Activated CD4-positive, alpha-beta T cell treated with anti-CD3 and anti-CD28 coated beads, Interleukin-2, amount 10 ng/mL, durations not matched to agents 24 days and 14 days (primary cell): ENCODE measurements at regions not wholly inside any gene's neighbourhood (a gene's known extent, or its start where the extent isn't known, plus 50 kb on each side); places are given as distances from the start of the nearest gene placed in this dataset.
A peak's percentile ranks its signal among the peaks of the same experiment; 100 is the strongest.
"Not testable (repeated sequence)": the region's sequence is repeated elsewhere in the genome, so short reads cannot be mapped to it uniquely, and the experiment has no call there.

ENCODE experiments used
- DNase-seq: peaks from one replicate; pipeline ENCODE4 v3.0.0; 2022
- H3K27ac Mint-ChIP-seq: one replicate; pipeline ENCODE4 v1.8.0; 2022; ENCODE audit warnings: mild to moderate bottlenecking, mixed read lengths
- H3K27me3 Mint-ChIP-seq: one replicate; pipeline ENCODE4 v1.8.0; 2022; ENCODE audit warnings: mixed read lengths
- H3K36me3 Mint-ChIP-seq: one replicate; pipeline ENCODE4 v1.8.0; 2022; ENCODE audit warnings: low read depth, mild to moderate bottlenecking, mixed read lengths
- H3K4me1 Mint-ChIP-seq: one replicate; pipeline ENCODE4 v1.8.0; 2021; ENCODE audit warnings: mixed read lengths
- H3K4me3 Mint-ChIP-seq: one replicate; pipeline ENCODE4 v1.8.0; 2022; ENCODE audit warnings: mild to moderate bottlenecking, moderate library complexity, mixed read lengths
- H3K9me3 Mint-ChIP-seq: one replicate; pipeline ENCODE4 v1.8.0; 2021; ENCODE audit warnings: mixed read lengths
- intact Hi-C: fragments of 100-400 bp; cut with micrococcal nuclease; formaldehyde crosslinking; loops from one replicate; pipeline ENCODE4 v1.15.1; 2023

GRCh38 chr1:221262677-221263076 lies 383.4 kb downstream of the HLX start:
- H3K27ac Mint-ChIP-seq, H3K36me3 Mint-ChIP-seq, H3K4me1 Mint-ChIP-seq, H3K4me3 Mint-ChIP-seq, DNase-seq, H3K9me3 Mint-ChIP-seq, intact Hi-C loops, H3K27me3 Mint-ChIP-seq: not testable (repeated sequence)

- intact Hi-C loops: loop anchor here (2.0 kb wide), 1 partner anchor 171 kb away; no protein-coding TSS in a partner anchor
- H3K27me3 Mint-ChIP-seq: peaks cover 2% of the 10 kb centered on the region
- H3K4me1 Mint-ChIP-seq: no peaks in the 10 kb centered on the region
- no peak overlapping the region for H3K4me3 Mint-ChIP-seq
- H3K9me3 Mint-ChIP-seq: peaks cover 5% of the 10 kb centered on the region
- H3K36me3 Mint-ChIP-seq: no peaks in the 10 kb centered on the region
- DNase-seq: peak; percentile 79
- no peak overlapping the region for H3K27ac Mint-ChIP-seq
Observed at GRCh38 chr1:221263831-221264767, 384.9 kb downstream of the HLX start.

GRCh38 chr1:221264848-221265247 lies 385.6 kb downstream of the HLX start:
- Mint-ChIP-seq H3K4me1 (no peaks in the 10 kb centered on the region), H3K36me3 (no peaks in the 10 kb centered on the region), H3K27me3 (peaks cover 2% of the 10 kb centered on the region), H3K4me3 (no peak overlapping the region), H3K9me3 (peaks cover 5% of the 10 kb centered on the region), H3K27ac (no peak overlapping the region)
- DNase-seq: no peak
- intact Hi-C loops: loop anchor here (2.0 kb wide), 1 partner anchor 170 kb away; no protein-coding TSS in a partner anchor

GRCh38 chr1:221268295-221268694 lies 389.1 kb downstream of the HLX start:
- Mint-ChIP-seq H3K9me3 (no peaks in the 10 kb centered on the region), H3K36me3 (no peaks in the 10 kb centered on the region), H3K4me3 (no peak overlapping the region), H3K27me3 (peaks cover 4% of the 10 kb centered on the region), H3K4me1 (no peaks in the 10 kb centered on the region), H3K27ac (no peak overlapping the region)
- intact Hi-C loops: no loop called here
- no peak for DNase-seq

- Mint-ChIP-seq H3K4me1 (no peaks in the 10 kb centered on the region), H3K36me3 (no peaks in the 10 kb centered on the region), H3K27me3 (peaks cover 4% of the 10 kb centered on the region), H3K9me3 (no peaks in the 10 kb centered on the region), H3K4me3 (no peak overlapping the region), H3K27ac (no peak overlapping the region)
- no peak for DNase-seq
- intact Hi-C loops: no loop called here
Observed at GRCh38 chr1:221271701-221272100, 392.5 kb downstream of the HLX start.

- no peak overlapping the region for H3K4me3 Mint-ChIP-seq
- H3K9me3 Mint-ChIP-seq: no peaks in the 10 kb centered on the region
- intact Hi-C loops: no loop called here
- no peaks in the 10 kb centered on the region for H3K36me3 Mint-ChIP-seq
- no peak overlapping the region for H3K27ac Mint-ChIP-seq
- H3K27me3 Mint-ChIP-seq: peaks cover 2% of the 10 kb centered on the region
- no peak for DNase-seq
- no peaks in the 10 kb centered on the region for H3K4me1 Mint-ChIP-seq
Observed at GRCh38 chr1:221272940-221273339, 393.7 kb downstream of the HLX start.

DNA sequence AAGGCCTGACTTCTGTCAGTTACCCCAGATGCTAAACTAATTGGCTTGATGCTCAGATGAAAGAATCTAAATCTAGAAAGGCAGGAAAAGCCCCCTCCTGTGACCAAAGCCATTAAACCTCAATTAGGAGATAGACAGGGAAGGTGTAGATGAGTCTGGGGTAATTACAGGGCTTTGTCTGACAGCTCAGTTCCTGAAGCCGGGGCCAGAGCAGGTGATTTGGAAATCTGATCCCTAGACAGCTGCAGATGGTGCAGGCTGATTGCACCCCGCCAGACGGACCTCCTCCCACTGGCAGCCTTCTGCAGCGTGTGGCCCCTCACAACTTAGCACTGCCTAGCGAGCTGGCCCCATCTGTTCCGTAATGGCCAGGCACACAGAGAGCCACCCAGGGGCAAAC lies 395.1 kb downstream of the HLX start:
- Mint-ChIP-seq H3K27ac (no peak overlapping the region), H3K36me3 (no peaks in the 10 kb centered on the region), H3K9me3 (no peaks in the 10 kb centered on the region), H3K27me3 (peaks cover 2% of the 10 kb centered on the region), H3K4me1 (no peaks in the 10 kb centered on the region), H3K4me3 (no peak overlapping the region)
- intact Hi-C loops: no loop called here
- DNase-seq: no peak

GRCh38 chr1:221276896-221277409 lies 397.7 kb downstream of the HLX start:
- no peak for DNase-seq
- Mint-ChIP-seq H3K27me3 (no peaks in the 10 kb centered on the region), H3K36me3 (no peaks in the 10 kb centered on the region), H3K4me1 (no peaks in the 10 kb centered on the region), H3K4me3 (no peak overlapping the region), H3K9me3 (no peaks in the 10 kb centered on the region), H3K27ac (no peak overlapping the region)
- intact Hi-C loops: no loop called here

- Mint-ChIP-seq H3K36me3 (no peaks in the 10 kb centered on the region), H3K27ac (no peak overlapping the region), H3K4me1 (no peaks in the 10 kb centered on the region), H3K9me3 (no peaks in the 10 kb centered on the region), H3K27me3 (no peaks in the 10 kb centered on the region), H3K4me3 (no peak overlapping the region)
- intact Hi-C loops: no loop called here
- no peak for DNase-seq
Observed at GRCh38 chr1:221279146-221279545, 399.9 kb downstream of the HLX start.

DNA sequence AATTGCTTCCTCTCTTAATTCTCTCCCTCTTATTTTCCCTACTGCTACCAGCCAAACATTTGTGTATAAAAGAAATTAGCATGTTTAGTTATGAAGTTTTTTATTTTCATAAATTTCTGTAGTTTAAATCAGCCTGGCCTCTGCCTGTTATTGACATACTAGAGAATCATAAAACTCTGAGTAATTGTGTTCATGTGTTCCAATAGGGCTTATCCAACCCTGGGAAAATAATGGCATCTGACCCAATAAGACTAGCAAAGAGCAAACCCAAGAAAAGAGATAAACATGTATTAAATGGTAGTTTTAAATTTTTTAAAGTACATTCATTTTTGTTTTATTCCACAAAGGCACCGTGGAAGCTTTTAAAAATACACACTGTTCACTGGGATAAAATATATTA lies 404.3 kb downstream of the HLX start:
- intact Hi-C loops: no loop called here
- DNase-seq: no peak
- Mint-ChIP-seq H3K36me3 (no peaks in the 10 kb centered on the region), H3K27me3 (no peaks in the 10 kb centered on the region), H3K9me3 (no peaks in the 10 kb centered on the region), H3K27ac (no peak overlapping the region), H3K4me1 (no peaks in the 10 kb centered on the region), H3K4me3 (no peak overlapping the region)

DNA sequence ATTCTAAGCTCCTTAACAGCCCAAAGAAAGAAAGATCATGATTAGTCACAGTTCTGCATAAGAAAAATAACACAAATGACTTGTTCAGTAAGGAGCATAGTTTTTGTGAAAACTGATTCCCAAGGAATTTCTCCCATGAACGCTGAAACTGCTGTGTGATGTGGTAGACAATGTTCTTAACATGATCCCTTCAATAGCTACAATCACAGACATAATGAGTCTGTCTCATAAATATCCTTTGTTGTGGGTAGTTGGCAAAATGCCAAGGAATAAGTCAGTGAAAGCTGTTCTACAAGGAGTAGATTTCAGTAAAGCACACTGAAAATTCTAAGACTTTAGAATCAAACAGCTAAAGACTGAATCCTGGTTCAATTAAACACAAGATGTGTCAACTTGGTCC lies 404.8 kb downstream of the HLX start:
- DNase-seq: no peak
- Mint-ChIP-seq H3K27ac (no peak overlapping the region), H3K36me3 (no peaks in the 10 kb centered on the region), H3K27me3 (no peaks in the 10 kb centered on the region), H3K4me3 (no peak overlapping the region), H3K9me3 (no peaks in the 10 kb centered on the region), H3K4me1 (no peaks in the 10 kb centered on the region)
- intact Hi-C loops: no loop called here

DNA sequence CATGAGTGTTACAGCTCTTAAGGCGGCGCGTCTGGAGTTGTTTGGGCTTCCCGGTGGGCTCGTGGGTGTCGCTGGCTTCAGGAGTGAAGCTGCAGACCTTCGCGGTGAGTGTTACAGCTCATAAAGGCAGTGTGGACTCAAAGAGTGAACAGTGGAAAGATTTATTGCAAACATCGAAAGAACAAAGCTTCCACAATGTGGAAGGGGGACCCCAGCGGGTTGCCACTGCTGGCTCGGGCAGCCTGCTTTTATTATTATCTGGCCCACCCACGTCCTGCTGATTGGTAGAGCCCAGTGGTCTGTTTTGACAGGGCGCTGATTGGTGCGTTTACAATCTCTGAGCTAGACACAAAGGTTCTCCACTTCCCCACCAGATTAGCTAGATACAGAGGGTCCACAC lies 405.7 kb downstream of the HLX start:
- DNase-seq, H3K27ac Mint-ChIP-seq, H3K4me1 Mint-ChIP-seq, H3K27me3 Mint-ChIP-seq, H3K9me3 Mint-ChIP-seq, H3K4me3 Mint-ChIP-seq, intact Hi-C loops, H3K36me3 Mint-ChIP-seq: not testable (repeated sequence)

DNA sequence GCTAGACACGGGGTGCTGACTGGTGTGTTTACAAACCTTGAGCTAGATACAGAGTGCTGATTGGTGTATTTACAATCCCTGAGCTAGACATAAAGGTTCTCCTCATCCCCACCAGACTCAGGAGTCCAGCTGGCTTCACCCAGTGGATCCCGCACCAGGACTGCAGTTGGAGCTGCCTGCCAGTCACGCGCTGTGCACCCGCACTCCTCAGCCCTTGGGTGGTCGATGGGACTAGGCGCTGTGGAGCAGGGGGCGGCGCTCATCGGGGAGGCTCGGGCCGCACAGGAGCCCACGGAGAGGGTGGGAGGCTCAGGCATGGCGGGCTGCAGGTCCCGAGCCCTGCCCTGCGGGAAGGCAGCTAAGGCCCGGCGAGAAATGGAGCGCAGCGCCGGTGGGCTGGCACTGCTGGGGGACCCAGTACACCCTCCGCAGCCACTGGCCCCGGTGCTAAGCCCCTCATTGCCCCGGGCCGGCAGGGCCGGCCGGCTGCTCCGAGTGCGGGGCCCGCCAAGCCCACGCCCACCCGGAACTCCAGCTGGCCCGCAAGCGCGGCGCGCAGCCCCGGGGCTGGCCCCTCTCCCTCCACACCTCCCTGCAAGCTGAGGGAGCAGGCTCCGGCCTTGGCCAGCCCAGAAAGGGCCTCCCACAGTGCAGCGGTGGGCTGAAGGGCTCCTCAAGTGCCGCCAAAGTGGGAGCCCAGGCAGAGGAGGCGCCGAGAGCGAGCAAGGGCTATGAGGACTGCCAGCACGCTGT lies 406.4 kb downstream of the HLX start:
- H3K36me3 Mint-ChIP-seq, DNase-seq, H3K27ac Mint-ChIP-seq, H3K9me3 Mint-ChIP-seq, H3K27me3 Mint-ChIP-seq, H3K4me3 Mint-ChIP-seq, intact Hi-C loops, H3K4me1 Mint-ChIP-seq: not testable (repeated sequence)

DNA sequence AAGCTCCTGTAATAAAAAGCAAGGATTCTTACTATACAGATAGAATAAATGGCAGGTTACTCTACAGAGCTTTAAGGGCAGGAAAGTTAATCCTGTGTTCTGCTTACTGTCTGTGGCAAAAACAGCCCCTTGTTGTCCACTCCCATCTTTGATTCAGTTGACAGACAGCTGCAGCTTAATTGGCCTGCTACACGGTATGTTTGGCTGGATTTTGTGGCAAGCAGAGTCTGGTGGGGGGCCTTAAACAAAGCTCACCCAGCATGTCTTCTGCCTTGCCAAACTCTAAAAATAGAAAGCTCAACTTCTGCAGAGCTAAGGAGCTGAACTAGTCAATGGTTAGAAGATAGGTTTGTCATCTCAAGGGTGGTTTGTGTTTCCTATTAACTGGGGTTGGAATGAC lies 407.2 kb downstream of the HLX start:
- DNase-seq: no peak
- H3K36me3 Mint-ChIP-seq: no peaks in the 10 kb centered on the region
- no peaks in the 10 kb centered on the region for H3K27me3 Mint-ChIP-seq
- H3K4me3 Mint-ChIP-seq: no peak overlapping the region
- no peak overlapping the region for H3K27ac Mint-ChIP-seq
- H3K4me1 Mint-ChIP-seq: no peaks in the 10 kb centered on the region
- intact Hi-C loops: no loop called here
- H3K9me3 Mint-ChIP-seq: no peaks in the 10 kb centered on the region
